Mesendoderm (in vitro differentiated cells): ENCODE measurements at regions not wholly inside any gene's neighbourhood (a gene's known extent, or its start where the extent isn't known, plus 50 kb on each side); places are given as distances from the start of the nearest gene placed in this dataset.

Experiments
- DNase-seq: peaks from one replicate; pipeline ENCODE4 v3.0.0; 2013
- H2AK5ac ChIP-seq: 2 replicates; pipeline ENCODE4 v1.6.1; 2013; ENCODE audit warnings: low read length, inconsistent platforms
- H2BK120ac ChIP-seq: 2 replicates; pipeline ENCODE4 v1.6.1; 2013; ENCODE audit warnings: low read depth, mild to moderate bottlenecking, low read length, moderate library complexity, mixed read lengths
- H2BK15ac ChIP-seq: replicated peaks from 2 replicates; pipeline ENCODE4 v1.6.1; 2013; ENCODE audit warnings: low read depth, mild to moderate bottlenecking, moderate library complexity
- H2BK5ac ChIP-seq: 2 replicates; pipeline ENCODE4 v1.6.1; 2013; ENCODE audit warnings: low read length, inconsistent platforms
- H3K18ac ChIP-seq: 2 replicates; pipeline ENCODE4 v1.6.1; 2013; ENCODE audit warnings: mild to moderate bottlenecking, low read length, mixed read lengths
- H3K23ac ChIP-seq: one replicate; pipeline ENCODE4 v1.6.1; 2013; ENCODE audit warnings: low read length
- H3K27ac ChIP-seq: 2 replicates; pipeline ENCODE4 v1.5.1; 2013; ENCODE audit warnings: low read depth, mild to moderate bottlenecking, inconsistent platforms, low read length, moderate library complexity
- H3K27me3 ChIP-seq: 2 replicates; pipeline ENCODE4 v1.6.1; 2013; ENCODE audit warnings: low read length, control low read depth, mild to moderate bottlenecking, inconsistent platforms; ENCODE audit not compliant: insufficient read depth, poor library complexity
- H3K36me3 ChIP-seq: 2 replicates; pipeline ENCODE4 v1.6.1; 2013; ENCODE audit warnings: low read length, inconsistent platforms; ENCODE audit not compliant: control insufficient read depth, insufficient read depth
- H3K4ac ChIP-seq: one replicate; pipeline ENCODE4 v1.6.1; 2013; ENCODE audit warnings: low read depth, mild to moderate bottlenecking, low read length, moderate library complexity
- H3K4me1 ChIP-seq: 2 replicates; pipeline ENCODE4 v1.6.1; 2013; ENCODE audit warnings: low read depth, low read length, inconsistent platforms; ENCODE audit not compliant: control insufficient read depth
- H3K4me2 ChIP-seq: 2 replicates; pipeline ENCODE4 v1.6.1; 2013; ENCODE audit warnings: low read length
- H3K4me3 ChIP-seq: 2 replicates; pipeline ENCODE4 v1.5.1; 2013; ENCODE audit warnings: mild to moderate bottlenecking, low read length
- H3K56ac ChIP-seq: one replicate; pipeline ENCODE4 v1.6.1; 2013; ENCODE audit warnings: low read length
- H3K79me1 ChIP-seq: 2 replicates; pipeline ENCODE4 v1.6.1; 2013; ENCODE audit warnings: low read length, inconsistent platforms
- H3K79me2 ChIP-seq: 2 replicates; pipeline ENCODE4 v1.6.1; 2013; ENCODE audit warnings: mild to moderate bottlenecking, low read length; ENCODE audit not compliant: control insufficient read depth, insufficient read depth
- H3K9ac ChIP-seq: 2 replicates; pipeline ENCODE4 v1.6.1; 2013; ENCODE audit warnings: low read length, inconsistent platforms
- H4K5ac ChIP-seq: one replicate; pipeline ENCODE4 v1.6.1; 2013; ENCODE audit warnings: low read length
- H4K8ac ChIP-seq: one replicate; pipeline ENCODE4 v1.6.1; 2013; ENCODE audit warnings: low read depth, mild to moderate bottlenecking, control low read depth, low read length, moderate library complexity
- whole genome bisulfite sequencing: extraction: QIAGEN DNeasy Blood & Tissue Kit; methylation state at CpG from one replicate; pipeline ENCODE4 v1.1.7; 2013; ENCODE audit warnings: low lambda C conversion rate, missing lambda C conversion rate; ENCODE audit not compliant: insufficient coverage; ENCODE audit errors: extremely low coverage; 5-methylcytosine and 5-hydroxymethylcytosine counted together

DNA sequence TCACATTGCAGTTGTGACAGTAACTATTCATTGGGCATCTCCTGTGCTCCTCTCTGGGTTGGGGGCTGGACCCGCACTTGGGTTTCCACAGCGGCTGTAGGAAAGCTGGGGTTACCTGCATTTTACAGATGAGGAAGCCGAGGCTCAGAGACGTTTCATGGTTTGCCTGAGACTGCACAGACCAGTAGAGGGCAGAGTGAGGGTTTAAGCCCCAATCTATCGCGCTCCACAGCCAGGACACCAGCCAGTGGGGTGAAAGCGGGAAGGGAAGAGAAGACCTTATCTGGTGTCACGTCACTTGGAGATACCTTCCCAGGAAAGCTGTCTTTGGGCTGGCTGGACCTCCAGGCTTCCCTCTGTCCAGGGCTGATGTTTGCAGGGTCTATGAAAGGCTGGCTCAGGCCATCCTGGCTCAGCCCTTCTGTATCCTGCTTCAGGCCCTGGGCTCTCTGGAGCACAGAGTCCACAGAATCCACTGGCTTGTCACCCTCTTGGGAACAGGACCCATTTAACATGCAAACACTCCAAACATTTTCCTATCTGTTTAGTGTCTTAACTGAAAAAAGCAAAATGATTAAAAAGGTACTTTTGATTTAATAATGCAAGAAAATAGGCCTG, 167.7 kb downstream of the EMX2 start:
- Histone ChIP-seq H4K5ac (no peak overlapping the region), H2AK5ac (no peak overlapping the region), H3K79me2 (no peaks in the 10 kb centered on the region), H2BK120ac (no peak overlapping the region), H3K18ac (no peak overlapping the region), H3K4me3 (no peak overlapping the region), H3K36me3 (no peaks in the 10 kb centered on the region), H4K8ac (no peak overlapping the region), H3K9ac (no peak overlapping the region), H3K4me2 (no peak overlapping the region), H3K79me1 (no peaks in the 10 kb centered on the region), H3K4ac (no peak overlapping the region), H3K56ac (no peak overlapping the region), H3K27ac (no peak overlapping the region), H2BK15ac (no peak overlapping the region), H3K23ac (no peak overlapping the region), H3K27me3 (no peaks in the 10 kb centered on the region), H3K4me1 (no peaks in the 10 kb centered on the region), H2BK5ac (no peak overlapping the region)
- peak; percentile 40 for DNase-seq
- WGBS = no CpG with 5 or more reads among the region's 8 CpGs

DNA sequence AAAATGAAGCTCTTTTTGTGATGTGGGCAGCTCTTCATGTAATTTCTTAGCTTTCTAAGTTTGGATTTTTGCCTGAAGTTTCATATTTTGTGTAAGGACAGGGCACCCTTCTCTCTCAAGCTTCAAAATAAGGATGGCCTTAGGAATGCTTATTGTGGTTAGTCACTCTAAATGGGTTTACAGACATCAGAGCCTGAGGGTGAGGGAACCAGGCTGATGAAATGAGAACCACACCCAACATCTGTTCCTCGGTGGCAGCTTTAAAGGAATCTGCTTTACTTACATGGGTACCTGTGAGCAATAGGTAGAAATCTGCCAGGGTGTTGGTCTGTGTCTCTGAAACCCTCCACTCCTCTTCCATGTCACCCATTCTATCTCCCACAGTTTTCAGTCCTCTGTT, 174.3 kb downstream of the EMX2 start:
- Histone ChIP-seq H3K4me3 (no peak overlapping the region), H3K23ac (no peak overlapping the region), H3K36me3 (no peaks in the 10 kb centered on the region), H3K4ac (no peak overlapping the region), H2BK15ac (no peak overlapping the region), H3K4me2 (no peak overlapping the region), H2AK5ac (no peak overlapping the region), H2BK120ac (no peak overlapping the region), H3K9ac (no peak overlapping the region), H3K56ac (no peak overlapping the region), H3K27ac (no peak overlapping the region), H4K8ac (no peak overlapping the region), H2BK5ac (no peak overlapping the region), H3K18ac (no peak overlapping the region), H3K79me1 (no peaks in the 10 kb centered on the region), H3K27me3 (no peaks in the 10 kb centered on the region), H3K79me2 (no peaks in the 10 kb centered on the region), H4K5ac (no peak overlapping the region), H3K4me1 (peaks cover 4% of the 10 kb centered on the region)
- no CpG with 5 or more reads among the region's 1 CpG for WGBS
- no peak for DNase-seq

DNA sequence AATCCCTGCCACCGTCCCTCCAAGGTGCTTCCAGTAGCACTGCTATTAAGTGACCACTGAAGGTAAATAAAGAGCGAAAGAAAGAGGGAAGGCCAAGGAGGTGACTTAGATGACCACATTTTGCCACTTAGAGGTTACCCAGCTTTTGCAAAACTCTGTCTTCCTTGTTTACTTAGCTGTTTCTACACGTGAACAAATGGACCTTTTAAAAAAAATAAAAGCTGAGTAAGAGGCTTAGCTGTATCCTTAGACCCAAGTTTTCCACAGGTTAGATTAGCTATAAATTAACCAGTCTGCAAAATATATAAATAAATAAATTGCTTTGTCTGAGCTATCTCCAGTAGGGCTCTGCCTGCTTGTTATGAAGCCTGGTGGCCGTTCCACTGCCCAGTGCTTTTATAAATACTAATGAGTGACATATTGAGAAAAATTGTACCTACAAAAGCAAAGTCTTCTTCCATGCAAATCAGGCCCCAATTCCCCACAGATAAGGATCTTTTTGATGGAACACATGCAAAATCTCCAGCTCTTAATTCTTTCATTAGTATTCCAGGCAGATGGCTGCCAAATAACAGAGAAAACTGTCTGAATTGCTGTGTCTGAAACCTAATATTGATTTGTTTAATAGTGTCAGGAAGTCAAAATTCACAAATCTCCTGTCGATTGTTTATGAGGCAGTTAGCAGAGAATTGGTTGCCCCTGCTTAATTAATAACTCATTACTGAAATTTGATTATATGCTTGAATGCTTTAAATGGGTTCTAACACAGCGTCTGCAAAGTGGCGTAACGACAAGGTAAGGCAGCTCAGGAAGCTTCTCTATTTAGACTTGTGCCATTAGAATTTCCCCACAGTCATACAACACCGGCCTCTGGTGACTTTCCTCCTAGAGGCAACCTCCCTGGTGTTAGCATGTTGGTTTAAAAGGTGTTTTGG, 176.7 kb downstream of the EMX2 start:
- H3K79me2 ChIP-seq = no peaks in the 10 kb centered on the region
- no peak overlapping the region for H2BK15ac ChIP-seq
- no peak overlapping the region for H3K4me3 ChIP-seq
- H2AK5ac ChIP-seq = no peak overlapping the region
- H4K5ac ChIP-seq = no peak overlapping the region
- H4K8ac ChIP-seq = no peak overlapping the region
- H3K56ac ChIP-seq = no peak overlapping the region
- no CpG with 5 or more reads among the region's 9 CpGs for WGBS
- H3K4me1 ChIP-seq = peaks cover 4% of the 10 kb centered on the region
- no peak overlapping the region for H3K4me2 ChIP-seq
- no peak overlapping the region for H2BK120ac ChIP-seq
- H3K27ac ChIP-seq = no peak overlapping the region
- no peak for DNase-seq
- no peaks in the 10 kb centered on the region for H3K27me3 ChIP-seq
- H3K36me3 ChIP-seq = no peaks in the 10 kb centered on the region
- H3K4ac ChIP-seq = no peak overlapping the region
- H2BK5ac ChIP-seq = no peak overlapping the region
- H3K23ac ChIP-seq = no peak overlapping the region
- H3K18ac ChIP-seq = no peak overlapping the region
- H3K9ac ChIP-seq = no peak overlapping the region
- no peaks in the 10 kb centered on the region for H3K79me1 ChIP-seq

DNA sequence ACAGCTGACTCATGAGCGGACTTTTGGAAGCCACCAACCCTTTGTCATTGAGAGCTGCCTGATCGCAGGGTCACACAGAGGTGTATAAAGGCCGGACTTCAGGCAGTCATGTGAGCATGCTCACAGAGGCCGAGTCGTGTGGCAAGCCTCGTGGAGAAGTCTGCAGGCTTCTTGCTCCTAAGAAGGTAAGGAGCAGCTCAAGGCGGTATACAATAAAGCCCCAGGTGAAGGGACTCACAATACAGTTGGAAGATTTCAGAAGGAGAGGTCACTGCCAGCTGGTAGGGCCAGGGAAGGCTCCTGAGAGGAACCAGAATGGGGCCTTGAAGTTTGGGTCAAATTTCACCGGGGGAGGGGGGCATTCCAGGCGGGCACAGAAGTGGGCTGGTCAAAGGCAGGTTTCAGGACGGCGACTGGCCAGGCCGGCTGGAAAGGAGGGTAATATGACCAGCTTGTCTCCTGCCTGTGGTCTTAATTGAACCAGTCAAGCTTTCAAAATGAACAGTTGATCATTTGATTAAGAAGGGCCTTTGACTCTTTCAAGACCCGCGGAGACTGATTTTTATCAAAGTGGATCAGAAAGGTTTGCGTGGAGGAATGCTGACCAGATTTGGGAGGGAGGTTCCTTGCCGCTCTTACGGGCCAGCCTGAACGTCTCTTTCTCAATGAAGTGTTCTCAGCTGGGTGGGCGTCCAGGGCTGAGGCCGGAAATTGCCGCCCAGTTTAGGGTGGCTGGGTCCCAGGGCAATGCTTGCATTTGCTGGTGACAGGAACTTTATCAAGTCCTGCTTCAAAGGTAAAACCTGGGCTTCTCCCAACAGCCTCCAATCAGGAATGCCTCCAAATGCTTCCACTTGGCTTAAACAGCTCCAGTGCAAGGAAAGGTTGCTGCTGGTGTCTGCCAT, 178.6 kb downstream of the EMX2 start:
- no CpG with 5 or more reads among the region's 21 CpGs for WGBS
- Histone ChIP-seq H2BK15ac (no peak overlapping the region), H4K5ac (no peak overlapping the region), H3K79me1 (no peaks in the 10 kb centered on the region), H4K8ac (no peak overlapping the region), H3K4me2 (no peak overlapping the region), H3K4ac (no peak overlapping the region), H3K9ac (no peak overlapping the region), H3K27me3 (no peaks in the 10 kb centered on the region), H3K79me2 (no peaks in the 10 kb centered on the region), H3K4me1 (peaks cover 4% of the 10 kb centered on the region), H3K27ac (no peak overlapping the region), H3K36me3 (no peaks in the 10 kb centered on the region), H2BK120ac (no peak overlapping the region), H2AK5ac (no peak overlapping the region), H3K56ac (peak overlapping the region; percentile 51), H3K23ac (no peak overlapping the region), H2BK5ac (no peak overlapping the region), H3K4me3 (no peak overlapping the region), H3K18ac (no peak overlapping the region)
- peak; percentile 73 for DNase-seq

DNA sequence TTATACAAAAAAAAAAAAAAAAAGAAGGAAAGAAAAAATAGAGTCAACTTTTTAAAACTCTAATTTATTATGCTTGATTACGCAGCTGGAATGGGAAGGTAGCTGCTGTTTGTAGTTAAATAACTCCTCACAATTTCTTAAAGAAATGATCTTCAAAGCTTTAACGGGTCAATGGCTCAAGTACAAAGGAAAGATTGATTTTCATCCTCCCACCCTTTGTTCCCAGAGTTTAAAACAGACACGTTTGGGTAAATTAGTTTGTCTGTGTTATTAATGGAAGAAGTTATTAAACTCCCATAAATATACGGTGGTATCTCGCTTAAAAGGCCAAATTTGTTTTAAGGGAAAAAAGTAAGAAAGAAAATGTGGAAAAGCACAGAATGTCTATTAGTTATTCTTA, 179.3 kb downstream of the EMX2 start:
- Histone ChIP-seq H3K4me1 (peaks cover 4% of the 10 kb centered on the region), H3K36me3 (no peaks in the 10 kb centered on the region)

More for the DNA sequence above, 179.3 kb downstream of the EMX2 start:
- Histone ChIP-seq H3K23ac (no peak overlapping the region), H3K79me2 (no peaks in the 10 kb centered on the region), H2BK15ac (no peak overlapping the region), H3K79me1 (no peaks in the 10 kb centered on the region), H3K56ac (no peak overlapping the region), H3K4me2 (no peak overlapping the region), H4K5ac (no peak overlapping the region), H3K9ac (no peak overlapping the region), H2BK5ac (no peak overlapping the region), H2BK120ac (no peak overlapping the region), H2AK5ac (no peak overlapping the region), H4K8ac (no peak overlapping the region), H3K27ac (no peak overlapping the region), H3K4ac (no peak overlapping the region), H3K4me3 (no peak overlapping the region), H3K18ac (no peak overlapping the region), H3K27me3 (no peaks in the 10 kb centered on the region)
- no peak for DNase-seq
- no CpG with 5 or more reads among the region's 5 CpGs for WGBS
